Adrenal gland (tissue), 5 donors: ENCODE measurements at regions not wholly inside any gene's neighbourhood (a gene's known extent, or its start where the extent isn't known, plus 50 kb on each side); places are given as distances from the start of the nearest gene placed in this dataset.

Source experiments
- POLR2A ChIP-seq, 2 donors: fragments of 450-650 bp; IDR thresholded peaks; one replicate each; pipeline ENCODE4 v1.6.1; 2017; ENCODE audit warnings: antibody characterized with exemption in 2 of 2, mild to moderate bottlenecking in 2 of 2, moderate library complexity in 1 of 2
- TF ChIP-seq, protein P1 (sequence below), 6 experiments: fragments of 450-650 bp in 4 of 6; fragments of 200-600 bp in 2 of 6; sonication (generic) in 1 of 6; IDR thresholded peaks; 1 replicate in 5 of 6; 2 replicates in 1 of 6; pipeline versions ENCODE4 v1.5.1 to v1.8.0; 2016 to 2021; ENCODE audit warnings: antibody characterized with exemption in 6 of 6, mild to moderate bottlenecking in 2 of 6, moderate library complexity in 1 of 6
- donor health status: DM: no; HTN: no; CAD: no.

DNA sequence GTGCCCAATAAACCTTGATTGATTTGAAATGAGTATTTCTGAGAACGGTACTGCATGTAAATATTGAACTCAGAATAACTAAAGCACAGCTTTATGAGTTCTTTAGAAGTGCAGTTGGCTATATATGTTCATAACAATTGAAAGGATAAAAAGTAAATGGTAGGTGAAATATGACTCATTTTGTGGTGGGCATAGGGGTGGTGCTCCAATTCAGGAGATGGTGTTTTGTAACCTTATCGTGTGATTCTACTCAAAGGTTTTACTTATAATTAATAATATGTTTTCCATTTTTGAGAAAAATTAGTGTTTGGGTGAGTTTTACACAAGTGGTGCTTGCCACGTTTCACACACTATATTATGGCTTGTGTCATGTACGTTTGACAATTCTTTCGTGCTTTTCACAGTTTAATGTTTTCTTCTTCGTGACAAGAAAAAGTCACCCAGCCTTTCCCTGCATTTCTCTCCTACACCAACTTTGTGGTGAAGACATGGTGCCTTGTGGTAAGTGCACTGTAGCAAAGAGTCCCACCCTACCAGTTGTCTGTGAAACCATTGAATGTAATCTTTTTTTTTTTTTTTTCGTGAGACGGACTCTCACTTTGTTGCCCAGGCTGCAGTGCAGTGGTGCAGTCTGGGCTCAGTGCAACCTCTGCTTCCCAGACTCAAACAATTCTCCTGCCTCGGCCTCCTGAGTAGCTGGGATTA lies 492.5 kb upstream of the SGCD start:
- TF ChIP-seq, protein P1, sequence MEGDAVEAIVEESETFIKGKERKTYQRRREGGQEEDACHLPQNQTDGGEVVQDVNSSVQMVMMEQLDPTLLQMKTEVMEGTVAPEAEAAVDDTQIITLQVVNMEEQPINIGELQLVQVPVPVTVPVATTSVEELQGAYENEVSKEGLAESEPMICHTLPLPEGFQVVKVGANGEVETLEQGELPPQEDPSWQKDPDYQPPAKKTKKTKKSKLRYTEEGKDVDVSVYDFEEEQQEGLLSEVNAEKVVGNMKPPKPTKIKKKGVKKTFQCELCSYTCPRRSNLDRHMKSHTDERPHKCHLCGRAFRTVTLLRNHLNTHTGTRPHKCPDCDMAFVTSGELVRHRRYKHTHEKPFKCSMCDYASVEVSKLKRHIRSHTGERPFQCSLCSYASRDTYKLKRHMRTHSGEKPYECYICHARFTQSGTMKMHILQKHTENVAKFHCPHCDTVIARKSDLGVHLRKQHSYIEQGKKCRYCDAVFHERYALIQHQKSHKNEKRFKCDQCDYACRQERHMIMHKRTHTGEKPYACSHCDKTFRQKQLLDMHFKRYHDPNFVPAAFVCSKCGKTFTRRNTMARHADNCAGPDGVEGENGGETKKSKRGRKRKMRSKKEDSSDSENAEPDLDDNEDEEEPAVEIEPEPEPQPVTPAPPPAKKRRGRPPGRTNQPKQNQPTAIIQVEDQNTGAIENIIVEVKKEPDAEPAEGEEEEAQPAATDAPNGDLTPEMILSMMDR (IDR thresholded peaks at IDR 0.05) = no peak
- TF ChIP-seq POLR2A (IDR thresholded peaks at IDR 0.05) = no peak
